Heart left ventricle (tissue), 13 donors: ENCODE measurements at regions not wholly inside any gene's neighbourhood (a gene's known extent, or its start where the extent isn't known, plus 50 kb on each side); places are given as distances from the start of the nearest gene placed in this dataset.

Experiments
- POLR2A ChIP-seq, 2 donors: fragments of 450-650 bp; IDR thresholded peaks; one replicate each; pipeline ENCODE4 v1.6.1; 2017; ENCODE audit warnings: antibody characterized with exemption in 2 of 2, mild to moderate bottlenecking in 2 of 2, moderate library complexity in 2 of 2
- TF ChIP-seq, protein P1 (sequence below), 12 donors: fragments of 200-600 bp; sonication (generic) in 4 of 12; IDR thresholded peaks; one replicate each; pipeline versions ENCODE4 v1.5.0 to v1.8.0; 2018 to 2022; ENCODE audit warnings: antibody characterized with exemption in 12 of 12, mild to moderate bottlenecking in 5 of 12
- donor health status: ischemic (EF 13 %, LVEDD 7.1; RV severe dilation, severe dysfunction).
- donor health status: DM: no; HTN: yes; CAD: no.
- donor health status: DM: no; HTN: no; CAD: no.
- donor health status: ischemic (EF 25% LVEDD 6.9; RV normal size, moderate dysfunction).
- donor health status: ischemic (EF 25% LVEDD 5.7; RV mildly dilated, moderate dysfunction).
- donor health status: ischemic (EF 35%, LVEDD 5.7; RV mildly dilated, moderate dysfunction).
- donor health status: nonischemic (EF 11% LVEDD 7.7; RV severe dilation, severe dysfunction).
- donor health status: DM: yes; HTN: yes; CAD: no.
- donor health status: PGD.
- donor health status: ischemic (EF 29% LVEDD 5.4; RV normal size, mild dysfunction).
- donor health status: nonischemic (EF 23%, LVEDD 6.1; RV moderate dilation, normal function).

DNA sequence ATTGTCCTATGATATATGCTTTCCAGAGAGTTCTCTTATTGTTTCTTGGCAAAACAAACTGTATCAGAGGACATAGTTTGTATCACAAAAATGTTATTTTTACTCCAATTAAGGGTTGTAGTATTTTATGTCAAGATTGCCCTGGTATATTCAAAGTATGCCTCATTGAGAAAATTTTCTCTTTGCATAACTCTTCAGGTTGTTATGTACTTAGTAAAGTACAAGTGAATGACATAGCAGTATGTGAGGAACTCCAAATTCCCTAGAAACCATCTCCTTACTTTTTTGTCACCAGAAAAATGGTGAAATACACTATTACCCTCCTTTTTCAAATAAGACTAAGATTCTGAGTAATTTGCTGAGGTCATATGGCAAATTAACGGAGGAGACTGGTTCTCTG, 355.3 kb downstream of the NFIB start:
- TF ChIP-seq POLR2A (IDR thresholded peaks at IDR 0.05) = no peak
- TF ChIP-seq, protein P1, sequence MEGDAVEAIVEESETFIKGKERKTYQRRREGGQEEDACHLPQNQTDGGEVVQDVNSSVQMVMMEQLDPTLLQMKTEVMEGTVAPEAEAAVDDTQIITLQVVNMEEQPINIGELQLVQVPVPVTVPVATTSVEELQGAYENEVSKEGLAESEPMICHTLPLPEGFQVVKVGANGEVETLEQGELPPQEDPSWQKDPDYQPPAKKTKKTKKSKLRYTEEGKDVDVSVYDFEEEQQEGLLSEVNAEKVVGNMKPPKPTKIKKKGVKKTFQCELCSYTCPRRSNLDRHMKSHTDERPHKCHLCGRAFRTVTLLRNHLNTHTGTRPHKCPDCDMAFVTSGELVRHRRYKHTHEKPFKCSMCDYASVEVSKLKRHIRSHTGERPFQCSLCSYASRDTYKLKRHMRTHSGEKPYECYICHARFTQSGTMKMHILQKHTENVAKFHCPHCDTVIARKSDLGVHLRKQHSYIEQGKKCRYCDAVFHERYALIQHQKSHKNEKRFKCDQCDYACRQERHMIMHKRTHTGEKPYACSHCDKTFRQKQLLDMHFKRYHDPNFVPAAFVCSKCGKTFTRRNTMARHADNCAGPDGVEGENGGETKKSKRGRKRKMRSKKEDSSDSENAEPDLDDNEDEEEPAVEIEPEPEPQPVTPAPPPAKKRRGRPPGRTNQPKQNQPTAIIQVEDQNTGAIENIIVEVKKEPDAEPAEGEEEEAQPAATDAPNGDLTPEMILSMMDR (IDR thresholded peaks at IDR 0.05) = no peak
